Adrenal gland (tissue), 5 donors: ENCODE measurements at regions not wholly inside any gene's neighbourhood (a gene's known extent, or its start where the extent isn't known, plus 50 kb on each side); places are given as distances from the start of the nearest gene placed in this dataset.
"Not testable (repeated sequence)": the region's sequence is repeated elsewhere in the genome, so short reads cannot be mapped to it uniquely, and the experiment has no call there.

Experiments used
- POLR2A ChIP-seq, 2 donors: fragments of 450-650 bp; IDR thresholded peaks; one replicate each; pipeline ENCODE4 v1.6.1; 2017; ENCODE audit warnings: antibody characterized with exemption in 2 of 2, mild to moderate bottlenecking in 2 of 2, moderate library complexity in 1 of 2
- TF ChIP-seq, protein P1 (sequence below), 6 experiments: fragments of 450-650 bp in 4 of 6; fragments of 200-600 bp in 2 of 6; sonication (generic) in 1 of 6; IDR thresholded peaks; 1 replicate in 5 of 6; 2 replicates in 1 of 6; pipeline versions ENCODE4 v1.5.1 to v1.8.0; 2016 to 2021; ENCODE audit warnings: antibody characterized with exemption in 6 of 6, mild to moderate bottlenecking in 2 of 6, moderate library complexity in 1 of 6
- donor health status: DM: no; HTN: no; CAD: no.

DNA sequence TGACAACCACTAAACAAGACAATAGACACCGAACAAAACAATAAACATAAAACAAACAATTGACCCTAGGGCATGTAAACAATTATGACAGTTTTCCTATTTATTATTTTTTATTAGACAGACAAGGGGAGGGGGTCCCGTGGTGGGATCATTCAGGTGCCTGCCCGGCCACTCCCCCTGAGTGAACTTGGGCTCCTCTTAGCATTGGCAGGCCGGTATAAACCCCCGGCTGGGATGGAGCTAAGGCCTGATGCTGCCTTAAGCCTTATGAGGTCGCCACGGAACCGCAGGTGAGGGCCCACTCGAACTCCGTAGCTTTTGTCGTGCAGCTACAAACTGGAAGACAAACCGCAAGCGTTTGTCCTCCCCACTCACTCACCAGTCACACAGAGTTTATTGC, 121.8 kb upstream of the KCNJ3 start:
- TF ChIP-seq, protein P1, sequence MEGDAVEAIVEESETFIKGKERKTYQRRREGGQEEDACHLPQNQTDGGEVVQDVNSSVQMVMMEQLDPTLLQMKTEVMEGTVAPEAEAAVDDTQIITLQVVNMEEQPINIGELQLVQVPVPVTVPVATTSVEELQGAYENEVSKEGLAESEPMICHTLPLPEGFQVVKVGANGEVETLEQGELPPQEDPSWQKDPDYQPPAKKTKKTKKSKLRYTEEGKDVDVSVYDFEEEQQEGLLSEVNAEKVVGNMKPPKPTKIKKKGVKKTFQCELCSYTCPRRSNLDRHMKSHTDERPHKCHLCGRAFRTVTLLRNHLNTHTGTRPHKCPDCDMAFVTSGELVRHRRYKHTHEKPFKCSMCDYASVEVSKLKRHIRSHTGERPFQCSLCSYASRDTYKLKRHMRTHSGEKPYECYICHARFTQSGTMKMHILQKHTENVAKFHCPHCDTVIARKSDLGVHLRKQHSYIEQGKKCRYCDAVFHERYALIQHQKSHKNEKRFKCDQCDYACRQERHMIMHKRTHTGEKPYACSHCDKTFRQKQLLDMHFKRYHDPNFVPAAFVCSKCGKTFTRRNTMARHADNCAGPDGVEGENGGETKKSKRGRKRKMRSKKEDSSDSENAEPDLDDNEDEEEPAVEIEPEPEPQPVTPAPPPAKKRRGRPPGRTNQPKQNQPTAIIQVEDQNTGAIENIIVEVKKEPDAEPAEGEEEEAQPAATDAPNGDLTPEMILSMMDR (IDR thresholded peaks at IDR 0.05), result not testable (repeated sequence)
- not testable (repeated sequence) for TF ChIP-seq POLR2A (IDR thresholded peaks at IDR 0.05)
